ENCODE measurements at regions not wholly inside any gene's neighbourhood (a gene's known extent, or its start where the extent isn't known, plus 50 kb on each side); places are given as distances from the start of the nearest gene placed in this dataset.

- Histone ChIP-seq H3K4me2 (replicated peaks; ENCODE audit: extremely low read depth, low read length, poor library complexity, severe bottlenecking) (no peak overlapping the region), H3K9me3 (replicated peaks in 1 of 2; ENCODE audit: control insufficient read depth in 1 of 2, insufficient read depth in 1 of 2, low read length in 2 of 2) (peaks cover 0 to 10% of the 10 kb centered on the region in 2 donors), H3K4me1 (ENCODE audit: control insufficient read depth in 1 of 2, insufficient read depth in 2 of 2, low read length in 2 of 2) (no peaks in the 10 kb centered on the region), H4K20me1 (ENCODE audit: insufficient read depth, low read length) (no peaks in the 10 kb centered on the region), H3K27ac (ENCODE audit: low read depth in 1 of 2, low read length in 2 of 2) (no peak overlapping the region), H3K36me3 (replicated peaks in 1 of 2; ENCODE audit: control insufficient read depth in 1 of 2, insufficient read depth in 2 of 2, low read length in 2 of 2) (no peaks in the 10 kb centered on the region), H2AFZ (ENCODE audit: insufficient read depth, low read depth, low read length, poor library complexity, severe bottlenecking) (no peak overlapping the region), H3K27me3 (ENCODE audit: control insufficient read depth in 2 of 2, insufficient read depth in 2 of 2, low read length in 2 of 2) (no peaks in the 10 kb centered on the region), H3K9ac (ENCODE audit: insufficient read depth, low read length, poor library complexity, severe bottlenecking) (no peak overlapping the region), H3K4me3 (replicated peaks in 1 of 3; ENCODE audit: low read depth in 2 of 3, low read length in 3 of 3) (no peak overlapping the region), H3K79me2 (ENCODE audit: insufficient read depth, low read length) (no peaks in the 10 kb centered on the region)
- TF ChIP-seq CTCF (IDR thresholded peaks at IDR 0.05): no peak
- no peak overlapping the region for H3K4me3 Mint-ChIP-seq
- H3K36me3 Mint-ChIP-seq: no peaks in the 10 kb centered on the region
- intact Hi-C loops (cut with micrococcal nuclease): no loop called here
- no peak for DNase-seq
- H3K4me1 Mint-ChIP-seq: no peaks in the 10 kb centered on the region
- no peaks in the 10 kb centered on the region for H3K27me3 Mint-ChIP-seq (ENCODE audit: low read depth in 3 of 3)
- no peak overlapping the region for H3K27ac Mint-ChIP-seq
- peaks cover 0 to 12% (median 4%) of the 10 kb centered on the region in 7 donors for H3K9me3 Mint-ChIP-seq
Measured at GRCh38 chr1:104196136-104196535, 446.4 kb downstream of the AMY1C start.

- Mint-ChIP-seq H3K4me3 (no peak overlapping the region), H3K27ac (no peak overlapping the region), H3K27me3 (ENCODE audit: low read depth in 3 of 3) (no peaks in the 10 kb centered on the region), H3K9me3 (peaks cover 0 to 12% (median 4%) of the 10 kb centered on the region in 7 donors), H3K36me3 (no peaks in the 10 kb centered on the region), H3K4me1 (no peaks in the 10 kb centered on the region)
- Histone ChIP-seq H2AFZ (ENCODE audit: insufficient read depth, low read depth, low read length, poor library complexity, severe bottlenecking) (no peak overlapping the region), H3K4me2 (replicated peaks; ENCODE audit: extremely low read depth, low read length, poor library complexity, severe bottlenecking) (no peak overlapping the region), H3K9ac (ENCODE audit: insufficient read depth, low read length, poor library complexity, severe bottlenecking) (no peak overlapping the region), H3K4me1 (ENCODE audit: control insufficient read depth in 1 of 2, insufficient read depth in 2 of 2, low read length in 2 of 2) (no peaks in the 10 kb centered on the region), H3K27me3 (ENCODE audit: control insufficient read depth in 2 of 2, insufficient read depth in 2 of 2, low read length in 2 of 2) (no peaks in the 10 kb centered on the region), H3K9me3 (replicated peaks in 1 of 2; ENCODE audit: control insufficient read depth in 1 of 2, insufficient read depth in 1 of 2, low read length in 2 of 2) (peaks cover 0 to 10% of the 10 kb centered on the region in 2 donors), H3K79me2 (ENCODE audit: insufficient read depth, low read length) (no peaks in the 10 kb centered on the region), H4K20me1 (ENCODE audit: insufficient read depth, low read length) (no peaks in the 10 kb centered on the region), H3K27ac (ENCODE audit: low read depth in 1 of 2, low read length in 2 of 2) (no peak overlapping the region), H3K4me3 (replicated peaks in 1 of 3; ENCODE audit: low read depth in 2 of 3, low read length in 3 of 3) (no peak overlapping the region), H3K36me3 (replicated peaks in 1 of 2; ENCODE audit: control insufficient read depth in 1 of 2, insufficient read depth in 2 of 2, low read length in 2 of 2) (no peaks in the 10 kb centered on the region)
- no CpG with 5 or more reads among the region's 1 CpG for WGBS (ENCODE audit: insufficient coverage)
- no peak for DNase-seq
- no peak for TF ChIP-seq CTCF (IDR thresholded peaks at IDR 0.05)
- intact Hi-C loops (cut with micrococcal nuclease): no loop called here
Measured at GRCh38 chr1:104197516-104197915, 447.8 kb downstream of the AMY1C start.
